ENCODE measurements at regions not wholly inside any gene's neighbourhood (a gene's known extent, or its start where the extent isn't known, plus 50 kb on each side); places are given as distances from the start of the nearest gene placed in this dataset.

- TF ChIP-seq, protein P1, sequence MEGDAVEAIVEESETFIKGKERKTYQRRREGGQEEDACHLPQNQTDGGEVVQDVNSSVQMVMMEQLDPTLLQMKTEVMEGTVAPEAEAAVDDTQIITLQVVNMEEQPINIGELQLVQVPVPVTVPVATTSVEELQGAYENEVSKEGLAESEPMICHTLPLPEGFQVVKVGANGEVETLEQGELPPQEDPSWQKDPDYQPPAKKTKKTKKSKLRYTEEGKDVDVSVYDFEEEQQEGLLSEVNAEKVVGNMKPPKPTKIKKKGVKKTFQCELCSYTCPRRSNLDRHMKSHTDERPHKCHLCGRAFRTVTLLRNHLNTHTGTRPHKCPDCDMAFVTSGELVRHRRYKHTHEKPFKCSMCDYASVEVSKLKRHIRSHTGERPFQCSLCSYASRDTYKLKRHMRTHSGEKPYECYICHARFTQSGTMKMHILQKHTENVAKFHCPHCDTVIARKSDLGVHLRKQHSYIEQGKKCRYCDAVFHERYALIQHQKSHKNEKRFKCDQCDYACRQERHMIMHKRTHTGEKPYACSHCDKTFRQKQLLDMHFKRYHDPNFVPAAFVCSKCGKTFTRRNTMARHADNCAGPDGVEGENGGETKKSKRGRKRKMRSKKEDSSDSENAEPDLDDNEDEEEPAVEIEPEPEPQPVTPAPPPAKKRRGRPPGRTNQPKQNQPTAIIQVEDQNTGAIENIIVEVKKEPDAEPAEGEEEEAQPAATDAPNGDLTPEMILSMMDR (CRISPR knock-in tag; IDR thresholded peaks at IDR 0.05): no peak
- TF ChIP-seq ZSCAN20 (CRISPR knock-in tag; IDR thresholded peaks at IDR 0.05; ENCODE audit: borderline replicate concordance) (no peak), POLR2A (IDR thresholded peaks at IDR 0.05; ENCODE audit: insufficient read depth in 1 of 2, low read depth in 2 of 2, low read length in 2 of 2) (no peak)
Measured at GRCh38 chr2:125267683-125268082, 1242.6 kb downstream of the CNTNAP5 start.

Measured in HepG2 (cell line).